ENCODE measurements at regions not wholly inside any gene's neighbourhood (a gene's known extent, or its start where the extent isn't known, plus 50 kb on each side); places are given as distances from the start of the nearest gene placed in this dataset.
"Not testable (repeated sequence)": the region's sequence is repeated elsewhere in the genome, so short reads cannot be mapped to it uniquely, and the experiment has no call there.

- TF ChIP-seq CTCF (conservative IDR thresholded peaks at IDR 0.05); EZH2 (IDR thresholded peaks at IDR 0.05; ENCODE audit: low read depth): not testable (repeated sequence)
Observed at GRCh38 chr1:178589042-178589441, 76.1 kb downstream of the TEX35 start.

Measured in PC-9 (cell line).